RWPE2 (cell line): ENCODE measurements at regions not wholly inside any gene's neighbourhood (a gene's known extent, or its start where the extent isn't known, plus 50 kb on each side); places are given as distances from the start of the nearest gene placed in this dataset.

ENCODE experiments used
- ATAC-seq: fragments of 200-7000 bp; cut with Tn5 transposase; 3 replicates; pipeline ENCODE4 v1.9.1; 2021; ENCODE audit warnings: low read depth
- DNase-seq: peaks from one replicate; pipeline ENCODE4 v3.0.0-alpha.2; 2020; ENCODE audit warnings: low spot score
- H3K27ac ChIP-seq: fragments of 450-650 bp; 2 replicates; pipeline ENCODE4 v1.5.1; 2017; ENCODE audit warnings: mild to moderate bottlenecking; ENCODE audit not compliant: poor library complexity, severe bottlenecking
- H3K27me3 ChIP-seq: fragments of 250-450 bp; sonication (Bioruptor Pico); 2 replicates; pipeline ENCODE4 v1.5.1; 2021; ENCODE audit warnings: mild to moderate bottlenecking, moderate library complexity; ENCODE audit not compliant: insufficient read depth, poor library complexity, severe bottlenecking
- H3K36me3 ChIP-seq: fragments of 250-450 bp; sonication (Bioruptor Pico); 2 replicates; pipeline ENCODE4 v1.5.1; 2020; ENCODE audit warnings: low read depth, mild to moderate bottlenecking, moderate library complexity
- H3K4me1 ChIP-seq: fragments of 250-450 bp; sonication (Bioruptor Pico); 2 replicates; pipeline ENCODE4 v1.5.1; 2021; ENCODE audit warnings: mild to moderate bottlenecking, moderate library complexity; ENCODE audit not compliant: insufficient read depth, poor library complexity, severe bottlenecking
- H3K4me3 ChIP-seq: fragments of 250-450 bp; sonication (Bioruptor Pico); 2 replicates; pipeline ENCODE4 v1.5.1; 2021; ENCODE audit warnings: mild to moderate bottlenecking, moderate library complexity; ENCODE audit not compliant: severe bottlenecking
- H3K9me3 ChIP-seq: fragments of 250-450 bp; sonication (Bioruptor Pico); 2 replicates; pipeline ENCODE4 v1.5.1; 2021; ENCODE audit warnings: mild to moderate bottlenecking, moderate library complexity; ENCODE audit not compliant: severe bottlenecking
- CTCF ChIP-seq: fragments of 450-650 bp; IDR thresholded peaks from one replicate; pipeline ENCODE4 v1.5.1; 2017; ENCODE audit warnings: mild to moderate bottlenecking, moderate library complexity; ENCODE audit not compliant: poor library complexity, severe bottlenecking

GRCh38 chr7:130975731-130976130 lies 241.7 kb upstream of the KLF14 start:
- Histone ChIP-seq H3K27me3 (no peaks in the 10 kb centered on the region), H3K36me3 (no peaks in the 10 kb centered on the region), H3K27ac (no peak overlapping the region), H3K9me3 (no peaks in the 10 kb centered on the region), H3K4me3 (no peak overlapping the region), H3K4me1 (no peaks in the 10 kb centered on the region)
- DNase-seq: no peak
- TF ChIP-seq CTCF: no peak
- ATAC-seq: no peak

- Histone ChIP-seq H3K36me3 (no peaks in the 10 kb centered on the region), H3K27ac (no peak overlapping the region), H3K27me3 (no peaks in the 10 kb centered on the region), H3K4me1 (peaks cover 7% of the 10 kb centered on the region), H3K9me3 (no peaks in the 10 kb centered on the region), H3K4me3 (no peak overlapping the region)
- peak; percentile 96 for TF ChIP-seq CTCF
- DNase-seq: no peak
- peak; percentile 90 for ATAC-seq
Observed at GRCh38 chr7:130982160-130982638, 248.2 kb upstream of the KLF14 start.

- no peak overlapping the region for H3K27ac ChIP-seq
- ATAC-seq: no peak
- H3K27me3 ChIP-seq: no peaks in the 10 kb centered on the region
- peak; percentile 1 for TF ChIP-seq CTCF
- no peak overlapping the region for H3K4me3 ChIP-seq
- no peaks in the 10 kb centered on the region for H3K9me3 ChIP-seq
- H3K4me1 ChIP-seq: peaks cover 11% of the 10 kb centered on the region
- DNase-seq: no peak
- H3K36me3 ChIP-seq: no peaks in the 10 kb centered on the region
Observed at GRCh38 chr7:130982651-130983050, 248.6 kb upstream of the KLF14 start.

- no peak for ATAC-seq
Observed at GRCh38 chr7:130985361-130985760, 251.4 kb upstream of the KLF14 start.

More at GRCh38 chr7:130985361-130985760, 251.4 kb upstream of the KLF14 start:
- Histone ChIP-seq H3K4me3 (no peak overlapping the region), H3K4me1 (peaks cover 11% of the 10 kb centered on the region), H3K27me3 (no peaks in the 10 kb centered on the region), H3K36me3 (no peaks in the 10 kb centered on the region), H3K27ac (no peak overlapping the region), H3K9me3 (no peaks in the 10 kb centered on the region)
- DNase-seq: no peak
- TF ChIP-seq CTCF: no peak
